ENCODE measurements at regions not wholly inside any gene's neighbourhood (a gene's known extent, or its start where the extent isn't known, plus 50 kb on each side); places are given as distances from the start of the nearest gene placed in this dataset.
"Not testable (repeated sequence)": the region's sequence is repeated elsewhere in the genome, so short reads cannot be mapped to it uniquely, and the experiment has no call there.

DNA sequence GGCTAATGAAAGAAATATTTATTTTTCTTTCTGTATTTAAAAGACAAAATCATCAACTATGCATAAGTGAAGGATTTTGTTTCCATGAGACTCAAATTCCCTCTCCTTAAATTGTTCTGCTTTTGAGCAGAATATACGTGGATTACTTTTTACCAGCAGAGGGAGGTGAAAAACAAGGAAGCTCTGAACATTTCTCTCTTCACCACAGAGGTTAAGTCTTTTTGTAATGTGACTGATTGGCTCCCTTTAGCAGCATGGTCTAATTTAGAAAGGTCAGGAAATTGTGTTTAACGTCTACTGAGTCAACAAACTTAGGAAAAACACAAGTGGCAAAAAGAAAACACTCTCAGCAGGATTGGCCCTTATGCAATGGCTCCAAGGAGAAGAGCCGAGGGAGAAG, 55.1 kb upstream of the F9 start:
- Histone ChIP-seq H3K4me3 (no peak overlapping the region), H3K27ac (no peak overlapping the region)

DNA sequence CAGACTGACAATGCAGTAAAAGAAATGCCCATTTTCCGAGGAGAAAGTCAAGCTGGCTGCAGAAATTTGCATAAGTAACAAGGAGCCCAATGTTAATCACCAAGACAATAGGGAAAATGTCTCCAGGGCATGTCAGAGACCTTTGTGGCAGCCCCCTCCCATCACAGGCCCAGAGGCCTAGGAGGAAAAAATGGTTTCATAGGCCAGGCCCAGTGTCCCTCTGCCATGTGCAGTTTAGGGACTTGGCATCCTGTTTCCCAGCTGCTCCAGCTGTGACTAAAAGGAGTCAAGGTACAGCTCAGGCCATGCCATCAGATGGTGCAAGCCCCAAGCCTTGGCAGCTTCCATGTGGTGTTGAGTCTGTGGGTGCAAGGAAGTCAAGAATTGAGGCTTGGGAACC, 68.6 kb upstream of the F9 start:
- H3K4me3 ChIP-seq, H3K27ac ChIP-seq: not testable (repeated sequence)

DNA sequence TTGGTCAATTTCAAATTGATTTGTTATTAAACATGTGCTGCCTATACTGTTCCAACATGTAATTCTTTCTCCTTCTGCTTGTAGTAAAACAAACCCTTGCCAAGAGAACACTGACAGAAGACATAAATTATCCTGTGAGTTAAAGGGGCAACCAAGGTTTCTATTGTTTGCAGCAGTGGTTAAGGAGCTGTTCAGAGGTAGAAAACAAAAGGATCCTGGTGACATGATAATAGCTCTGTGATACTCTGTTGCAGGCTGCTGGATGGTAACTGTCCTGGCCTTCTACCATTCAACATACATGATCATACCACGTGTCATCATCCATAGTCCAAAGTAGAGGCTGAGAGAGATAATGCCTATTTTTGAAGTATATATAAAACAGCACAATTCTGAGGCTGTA, 75.8 kb upstream of the F9 start:
- H3K4me3 ChIP-seq = no peak overlapping the region

DNA sequence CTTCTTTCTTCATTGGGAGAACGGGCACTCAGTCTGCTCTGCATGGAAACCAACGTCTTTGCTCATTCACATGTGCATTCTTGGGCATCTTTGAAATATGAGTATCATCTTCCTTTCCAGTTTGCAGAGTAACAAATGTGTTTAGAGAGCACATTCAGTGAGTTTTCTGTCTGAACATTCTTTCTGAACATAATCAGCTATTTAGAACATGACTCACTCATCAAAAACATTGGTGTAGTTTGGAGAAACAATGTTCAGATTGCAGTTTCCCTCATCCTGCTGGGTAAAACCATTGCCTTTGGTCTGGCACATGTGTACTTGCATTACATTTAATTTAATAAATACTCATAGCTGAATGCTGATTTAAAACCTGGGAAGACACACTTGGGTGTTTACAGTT, 81.5 kb upstream of the F9 start:
- H3K27ac ChIP-seq = no peak overlapping the region

More for the DNA sequence above, 75.8 kb upstream of the F9 start:
- H3K27ac ChIP-seq = no peak overlapping the region

DNA sequence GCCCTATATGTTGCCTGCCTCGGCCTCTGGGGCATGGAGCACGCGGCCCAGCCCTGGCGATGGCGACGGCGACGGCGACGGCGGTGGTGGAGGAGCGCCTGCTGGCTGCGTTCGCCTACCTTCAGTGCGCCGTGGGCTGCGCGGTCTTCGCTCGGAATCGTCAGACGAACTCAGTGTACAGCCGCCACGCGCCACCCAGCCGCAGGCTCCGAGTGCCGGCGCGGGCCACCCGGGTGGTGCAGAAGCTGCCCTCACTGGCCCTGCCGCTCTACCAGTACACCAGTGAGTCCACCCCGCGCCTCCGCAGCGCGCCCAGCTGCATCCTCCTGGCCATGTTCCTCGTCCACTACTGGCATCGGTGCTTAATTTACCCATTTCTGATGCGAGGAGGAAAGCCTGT, 83.7 kb upstream of the F9 start:
- Histone ChIP-seq H3K27ac (no peak overlapping the region), H3K4me3 (no peak overlapping the region)

More for the DNA sequence above, 81.5 kb upstream of the F9 start:
- H3K4me3 ChIP-seq = no peak overlapping the region

DNA sequence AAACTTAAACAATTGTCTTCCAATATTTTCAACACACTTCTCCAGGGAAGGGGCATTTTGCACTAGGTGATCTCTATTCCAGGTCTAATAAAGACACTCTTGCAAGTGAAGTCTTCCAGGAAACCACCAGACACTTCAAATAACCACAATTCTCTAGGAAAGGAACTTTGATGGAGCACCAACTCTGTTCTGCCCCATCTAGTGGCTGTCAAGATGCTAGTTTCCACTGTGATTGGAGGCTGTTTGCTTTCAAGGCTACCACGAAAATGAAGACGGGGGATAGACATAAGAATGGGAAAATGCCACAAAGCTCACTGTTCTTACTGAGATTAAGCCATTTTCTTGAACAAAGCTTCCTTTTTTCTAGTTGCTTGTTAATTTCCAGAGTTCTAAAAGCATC, 100.6 kb upstream of the F9 start:
- H3K4me3 ChIP-seq = no peak overlapping the region
- H3K27ac ChIP-seq = no peak overlapping the region

DNA sequence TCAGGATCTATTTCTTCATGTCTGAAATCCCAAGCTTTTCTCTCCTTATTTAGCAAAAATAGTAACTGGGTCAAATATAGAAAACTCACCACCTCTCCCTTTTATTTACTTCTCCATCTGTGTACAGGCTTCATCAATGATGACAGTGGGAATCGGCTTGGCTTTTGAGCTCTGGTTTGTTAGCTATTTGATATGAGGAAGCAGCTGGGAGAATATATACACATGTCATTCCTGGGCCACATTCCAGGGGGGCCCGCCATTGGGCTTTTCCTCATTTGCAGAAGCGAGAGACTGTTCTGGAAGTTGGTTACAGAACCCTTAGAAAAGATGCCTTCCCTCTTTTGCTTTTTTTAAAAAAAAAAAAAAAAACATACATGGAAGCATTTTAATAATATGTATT, 107.4 kb upstream of the F9 start:
- no peak overlapping the region for H3K27ac ChIP-seq
- no peak overlapping the region for H3K4me3 ChIP-seq

DNA sequence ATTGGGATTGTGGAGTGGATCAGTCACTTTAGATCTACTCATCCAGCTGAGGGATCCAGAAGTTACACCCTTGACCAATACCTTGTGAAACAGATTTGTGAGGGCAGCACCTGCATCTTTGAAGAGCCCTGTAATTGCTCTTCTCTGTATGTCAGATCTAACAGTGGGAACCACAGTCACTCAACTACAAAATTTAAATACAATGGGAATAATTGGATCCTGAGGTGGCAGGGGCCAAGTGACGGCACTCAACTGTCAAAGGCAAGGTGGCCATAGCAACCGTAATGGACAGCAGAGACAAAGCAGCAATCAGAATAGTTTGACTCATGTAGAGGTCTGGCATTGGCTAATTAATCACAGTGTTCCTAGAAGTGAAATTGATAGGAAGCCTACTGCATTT, 132.3 kb upstream of the F9 start:
- not testable (repeated sequence) for H3K27ac ChIP-seq, H3K4me3 ChIP-seq

DNA sequence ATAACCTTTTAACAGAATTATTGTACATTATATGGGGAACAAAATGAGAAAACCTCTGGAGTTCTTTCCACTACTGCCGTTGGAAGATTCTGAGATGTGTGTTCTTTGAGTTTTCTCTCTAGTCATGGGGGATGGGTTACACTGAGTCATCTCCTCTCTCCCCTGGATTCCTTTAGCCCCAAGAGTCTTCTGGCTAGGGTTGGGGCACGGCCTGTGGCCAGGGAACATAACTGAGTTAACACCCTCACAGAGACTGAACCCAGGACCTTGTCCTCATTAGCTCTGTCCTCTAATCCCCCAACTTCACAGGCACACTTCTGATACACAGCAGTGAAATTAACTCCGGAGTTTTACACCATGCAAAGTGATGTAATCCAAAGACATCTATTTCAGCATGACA, 142.3 kb upstream of the F9 start:
- H3K4me3 ChIP-seq = no peak overlapping the region

DNA sequence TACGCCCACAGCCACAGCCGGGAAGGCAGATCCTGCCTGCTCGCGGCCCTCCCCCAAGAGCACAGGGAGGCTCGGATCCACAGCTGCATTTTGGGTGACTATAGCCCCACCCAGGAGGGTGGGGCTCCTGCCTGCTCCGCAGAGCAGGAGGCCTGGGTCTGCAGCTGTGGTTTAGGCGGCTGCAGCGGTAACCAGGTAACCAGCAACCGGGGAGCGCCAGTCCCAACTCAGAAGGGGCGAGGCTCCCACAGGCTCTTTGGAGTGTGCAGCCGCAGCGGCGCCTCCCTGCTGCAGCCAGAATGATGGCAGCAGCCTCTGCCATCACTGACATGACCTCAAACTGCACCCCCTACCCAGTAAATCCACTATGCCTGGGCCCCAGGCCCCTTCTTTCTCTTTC, 148.0 kb upstream of the F9 start:
- Histone ChIP-seq H3K27ac (no peak overlapping the region), H3K4me3 (no peak overlapping the region)

More for the DNA sequence above, 142.3 kb upstream of the F9 start:
- H3K27ac ChIP-seq = no peak overlapping the region

DNA sequence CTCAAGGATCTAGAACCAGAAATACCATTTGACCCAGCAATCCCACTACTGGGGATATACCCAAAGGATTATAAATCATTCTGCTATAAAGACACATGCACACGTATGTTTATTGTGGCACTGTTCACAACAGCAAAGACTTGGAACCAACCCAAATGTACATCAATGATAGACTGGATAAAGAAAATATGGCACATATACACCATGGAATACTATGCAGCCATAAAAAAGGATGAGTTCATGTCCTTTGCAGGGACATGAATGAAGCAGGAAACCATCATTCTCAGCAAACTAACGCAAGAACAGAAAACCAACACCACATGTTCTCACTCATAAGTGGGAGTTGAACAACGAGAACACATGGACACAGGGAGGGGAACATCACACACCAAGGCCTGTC, 154.0 kb upstream of the F9 start:
- H3K27ac ChIP-seq, H3K4me3 ChIP-seq: not testable (repeated sequence)

DNA sequence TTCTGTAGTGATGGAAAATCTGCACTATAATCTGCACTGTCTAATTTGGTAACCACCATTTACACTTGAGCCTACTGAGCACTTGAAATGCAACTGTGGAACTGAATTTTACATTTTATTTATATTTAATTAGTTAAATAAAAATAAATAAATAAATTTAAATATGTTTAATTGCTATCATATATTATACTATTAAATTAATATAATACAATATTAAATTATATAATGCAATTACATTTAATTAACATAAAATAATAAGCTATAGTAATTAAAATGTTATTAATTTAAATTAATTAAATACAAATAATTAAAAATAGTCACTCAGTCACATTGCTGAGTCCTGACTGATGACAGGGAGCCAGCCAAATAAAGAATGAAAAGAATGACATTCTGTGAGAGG, 170.2 kb upstream of the F9 start:
- Histone ChIP-seq H3K27ac (no peak overlapping the region), H3K4me3 (no peak overlapping the region)

DNA sequence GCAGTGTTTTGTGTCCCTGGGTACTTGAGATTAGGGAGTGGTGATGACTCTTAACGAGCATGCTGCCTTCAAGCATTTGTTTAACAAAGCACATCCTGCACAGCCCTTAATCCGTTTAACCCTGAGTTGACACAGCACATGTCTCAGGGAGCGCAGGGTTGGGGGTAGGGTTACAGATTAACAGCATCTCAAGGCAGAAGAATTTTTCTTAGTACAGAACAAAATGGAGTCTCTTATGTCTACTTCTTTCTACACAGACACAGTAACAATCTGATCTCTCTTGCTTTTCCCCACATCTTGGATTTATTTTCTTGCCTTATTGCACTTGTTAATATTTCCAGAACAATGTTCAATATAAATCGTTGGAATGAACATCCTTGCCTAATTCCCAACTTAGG, 187.9 kb upstream of the F9 start:
- not testable (repeated sequence) for H3K27ac ChIP-seq, H3K4me3 ChIP-seq

DNA sequence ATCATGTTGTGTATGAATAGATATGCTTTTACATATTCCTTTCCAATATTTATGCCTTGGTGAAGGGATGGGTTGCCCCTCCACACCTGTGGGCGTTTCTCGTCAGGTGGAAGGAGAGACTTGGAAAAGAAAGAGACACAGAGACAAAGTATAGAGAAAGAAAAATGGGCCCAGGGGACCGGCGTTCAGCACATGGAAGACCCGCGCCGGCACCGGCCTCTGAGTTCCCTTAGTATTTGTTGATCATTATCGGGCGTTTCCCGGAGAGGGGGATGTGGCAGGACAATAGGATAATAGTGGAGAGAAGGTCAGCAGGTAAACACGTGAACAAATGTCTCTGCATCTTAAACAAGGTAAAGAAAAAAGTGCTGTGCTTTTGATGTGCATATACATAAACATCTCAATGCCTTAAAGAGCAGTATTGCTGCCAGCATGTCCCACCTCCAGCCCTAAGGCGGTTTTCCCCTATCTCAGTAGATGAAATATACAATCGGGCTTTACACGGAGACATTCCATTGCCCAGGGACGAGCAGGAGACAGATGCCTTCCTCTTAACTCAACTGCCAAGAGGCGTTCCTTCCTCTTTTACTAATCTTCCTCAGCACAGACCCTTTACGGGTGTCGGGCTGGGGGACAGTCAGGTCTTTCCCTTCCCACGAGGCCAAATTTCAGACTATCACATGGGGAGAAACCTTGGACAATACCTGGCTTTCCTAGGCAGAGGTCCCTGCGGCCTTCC, 188.5 kb upstream of the F9 start:
- not testable (repeated sequence) for H3K4me3 ChIP-seq, H3K27ac ChIP-seq

DNA sequence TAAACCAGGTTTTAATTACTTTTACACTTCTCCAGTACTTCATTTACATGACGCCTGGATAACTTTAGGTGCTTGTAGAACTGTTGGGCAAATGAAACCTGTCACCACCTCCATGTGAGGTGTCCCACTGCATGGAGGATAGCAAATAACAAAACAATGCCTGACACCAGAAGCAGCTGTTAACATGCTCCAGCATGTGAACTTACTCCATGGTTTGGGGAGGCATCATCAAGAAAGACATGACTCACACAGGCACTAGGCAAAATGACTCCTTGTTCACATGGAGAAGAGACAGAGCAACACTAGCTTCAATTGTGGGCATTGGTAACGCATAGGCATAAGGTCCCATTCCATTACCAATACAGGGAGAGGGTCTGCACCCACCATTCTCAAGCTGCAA, 198.1 kb upstream of the F9 start:
- Histone ChIP-seq H3K4me3 (no peak overlapping the region), H3K27ac (no peak overlapping the region)

DNA sequence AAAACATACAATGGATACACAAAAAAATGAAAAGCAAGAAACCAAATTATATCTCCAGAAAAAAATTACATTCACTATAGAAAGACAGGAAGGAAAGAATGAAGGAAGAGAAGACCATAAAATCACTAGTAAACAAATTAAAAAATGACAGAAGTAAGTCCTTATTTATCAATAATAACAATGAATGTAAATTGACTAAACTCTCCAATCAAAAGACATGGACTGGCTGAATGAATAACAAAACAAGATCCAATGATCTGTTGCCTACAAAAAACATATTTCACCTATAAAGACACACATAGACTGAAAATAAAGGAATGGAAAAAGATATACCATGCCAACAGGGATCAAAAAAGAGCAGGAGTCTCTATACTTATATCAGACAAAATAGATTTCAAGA, 203.2 kb upstream of the F9 start:
- Histone ChIP-seq H3K27ac (no peak overlapping the region), H3K4me3 (no peak overlapping the region)

DNA sequence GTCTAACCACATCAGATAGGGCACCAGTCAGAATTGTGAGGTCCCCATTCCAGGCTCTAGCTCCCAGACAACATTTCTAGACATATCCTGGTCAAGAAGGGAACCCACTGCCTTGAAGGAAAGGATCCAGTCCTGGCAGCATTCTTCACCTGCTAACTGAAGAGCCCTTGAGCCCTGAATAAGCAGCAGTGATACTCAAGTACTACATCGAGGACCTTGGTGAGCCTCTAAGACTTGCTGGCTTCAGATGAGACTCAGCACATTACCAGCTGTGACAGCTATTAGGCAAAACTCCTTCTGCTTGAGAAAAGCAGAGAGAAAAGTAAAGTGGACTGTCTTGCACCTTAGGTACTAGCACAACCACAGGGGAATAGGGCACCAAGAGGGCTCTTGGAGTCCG, 205.8 kb upstream of the F9 start:
- H3K4me3 ChIP-seq = no peak overlapping the region
- no peak overlapping the region for H3K27ac ChIP-seq

DNA sequence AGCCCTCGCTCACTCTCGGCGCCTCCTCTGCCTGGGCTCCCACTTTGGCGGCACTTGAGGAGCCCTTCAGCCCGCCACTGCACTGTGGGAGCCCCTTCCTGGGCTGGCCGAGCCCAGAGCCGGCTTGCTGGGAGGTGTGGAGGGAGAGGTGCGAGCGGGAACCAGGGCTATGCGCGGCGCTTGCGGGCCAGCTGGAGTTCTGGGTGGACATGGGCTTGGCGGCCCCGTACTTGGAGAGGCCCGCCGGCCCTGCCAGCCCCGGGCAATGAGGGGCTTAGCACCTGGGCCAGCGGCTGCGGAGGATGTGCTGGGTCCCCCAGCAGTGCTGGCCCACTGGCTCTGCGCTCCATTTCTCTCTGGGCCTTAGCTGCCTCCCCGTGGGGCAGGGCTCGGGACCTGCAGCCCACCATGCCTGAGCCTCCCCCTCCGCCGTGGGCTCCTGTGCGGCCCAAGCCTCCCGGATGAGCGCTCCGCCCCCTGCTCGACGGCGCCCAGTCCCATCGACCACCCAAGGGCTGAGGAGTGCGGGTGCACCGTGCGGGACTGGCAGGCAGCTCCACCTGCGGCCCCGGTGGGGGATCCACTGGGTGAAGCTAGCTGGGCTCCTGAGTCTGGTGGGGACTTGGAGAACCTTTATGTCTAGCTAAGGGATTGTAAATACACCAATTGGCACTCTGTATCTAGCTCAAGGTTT, 209.7 kb upstream of the F9 start:
- not testable (repeated sequence) for H3K27ac ChIP-seq, H3K4me3 ChIP-seq

DNA sequence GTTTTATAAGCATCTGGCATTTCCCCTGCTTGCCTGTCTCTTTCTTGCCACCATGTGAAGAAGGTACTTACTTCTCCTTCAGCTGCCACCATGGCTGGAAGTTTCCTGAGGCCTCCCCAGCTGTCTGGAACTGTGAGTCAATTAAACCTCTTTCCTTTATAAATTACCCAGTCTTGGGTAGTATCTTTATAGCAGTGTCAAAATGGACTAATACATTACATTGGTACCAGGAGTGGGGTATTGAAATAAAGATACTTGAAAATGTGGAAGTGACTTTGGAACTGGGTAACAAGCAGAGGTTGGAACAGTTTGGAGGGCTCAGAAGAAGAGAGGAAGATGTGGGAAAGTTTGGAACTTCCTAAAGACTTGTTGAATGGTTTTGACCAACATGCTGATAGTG, 223.9 kb upstream of the F9 start:
- not testable (repeated sequence) for H3K27ac ChIP-seq, H3K4me3 ChIP-seq

DNA sequence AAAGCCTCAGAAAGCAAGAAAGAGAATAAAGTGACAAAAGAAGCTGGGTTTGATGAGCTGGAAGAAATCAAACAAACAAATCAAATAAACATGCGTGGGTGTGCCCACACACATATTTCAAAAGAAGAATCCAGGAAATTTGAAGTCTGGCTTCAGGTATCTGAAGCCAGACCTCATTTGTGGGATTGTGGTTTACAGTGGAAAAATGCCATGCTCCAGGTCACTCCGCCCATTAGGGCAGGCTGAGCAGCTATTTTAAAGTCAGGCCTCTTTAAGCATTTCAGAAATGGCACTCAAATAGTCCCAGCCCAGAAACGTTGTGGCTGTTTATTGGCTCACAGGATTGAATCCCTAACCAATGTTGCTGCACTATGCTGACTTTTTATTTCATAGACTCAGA, 226.1 kb upstream of the F9 start:
- no peak overlapping the region for H3K4me3 ChIP-seq
- H3K27ac ChIP-seq = no peak overlapping the region

DNA sequence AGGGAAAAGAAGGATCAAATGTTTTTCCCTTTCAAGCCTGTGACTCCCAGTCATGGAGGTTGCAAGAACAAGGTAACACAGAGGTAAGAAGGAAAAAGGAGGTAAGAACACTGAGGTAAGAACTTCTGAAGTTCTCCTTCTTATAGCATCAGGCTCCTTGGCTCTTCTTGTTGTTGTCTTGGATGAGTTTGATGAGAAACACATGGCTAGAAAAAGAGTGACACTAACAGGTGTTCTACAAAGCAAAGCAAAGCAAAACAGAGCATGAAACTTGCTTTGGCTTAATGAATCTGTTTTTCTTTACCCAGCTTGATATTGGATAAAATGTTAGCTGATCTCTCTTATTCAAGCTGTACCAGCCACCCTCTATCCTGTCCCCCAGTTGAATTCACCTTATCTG, 231.2 kb upstream of the F9 start:
- H3K4me3 ChIP-seq = no peak overlapping the region
- H3K27ac ChIP-seq = no peak overlapping the region

DNA sequence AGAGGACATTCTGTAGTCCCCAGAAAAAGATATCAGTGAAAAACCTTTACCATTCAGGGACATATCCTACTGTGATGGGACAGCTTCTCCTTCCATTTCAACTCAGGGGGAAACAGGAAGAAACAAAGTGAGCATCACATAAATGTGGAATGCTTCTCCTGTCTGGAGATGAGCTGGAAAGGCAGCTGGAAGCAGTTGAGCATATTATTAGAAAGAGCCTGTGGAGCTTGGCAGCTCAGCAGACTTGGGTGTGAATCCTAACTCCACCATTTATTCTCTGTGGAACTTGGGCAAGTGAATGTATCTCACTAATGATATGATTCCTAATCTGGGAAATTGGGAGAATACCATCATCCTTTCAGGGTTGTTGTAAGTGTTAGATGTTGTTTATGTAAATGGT, 232.1 kb upstream of the F9 start:
- Histone ChIP-seq H3K27ac (no peak overlapping the region), H3K4me3 (no peak overlapping the region)
